Stimulated activated CD8-positive, alpha-beta memory T cell treated with anti-CD3 and anti-CD28 coated beads, Interleukin-12 subunit alpha, Interleukin-12 subunit beta, amount 100 ng/mL, for 24 hours (primary cell): ENCODE measurements at regions not wholly inside any gene's neighbourhood (a gene's known extent, or its start where the extent isn't known, plus 50 kb on each side); places are given as distances from the start of the nearest gene placed in this dataset.

Experiments used
- DNase-seq: peaks from one replicate; pipeline ENCODE4 v3.0.0-alpha.2; 2020; ENCODE audit errors: extremely low read depth

DNA sequence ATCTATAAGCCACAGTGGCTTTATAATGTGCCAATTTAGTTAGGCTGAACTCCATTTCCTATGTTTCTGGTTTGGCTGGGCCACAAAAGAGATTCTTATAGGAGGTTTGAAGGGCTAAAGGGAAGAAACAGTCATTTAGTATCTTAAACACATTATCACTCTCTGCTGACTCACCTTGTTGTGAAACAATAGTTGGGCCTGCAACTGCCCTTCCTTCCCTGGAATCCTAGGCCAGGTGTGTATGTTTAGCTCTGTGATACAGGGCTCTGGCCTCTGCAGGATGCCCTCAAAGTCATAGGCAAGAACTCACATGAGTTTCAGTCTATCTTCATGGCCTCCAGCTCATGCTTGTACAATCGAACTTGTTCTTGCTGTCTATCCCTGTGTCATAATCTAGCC lies 400.0 kb upstream of the CELF4 start:
- no peak for DNase-seq

DNA sequence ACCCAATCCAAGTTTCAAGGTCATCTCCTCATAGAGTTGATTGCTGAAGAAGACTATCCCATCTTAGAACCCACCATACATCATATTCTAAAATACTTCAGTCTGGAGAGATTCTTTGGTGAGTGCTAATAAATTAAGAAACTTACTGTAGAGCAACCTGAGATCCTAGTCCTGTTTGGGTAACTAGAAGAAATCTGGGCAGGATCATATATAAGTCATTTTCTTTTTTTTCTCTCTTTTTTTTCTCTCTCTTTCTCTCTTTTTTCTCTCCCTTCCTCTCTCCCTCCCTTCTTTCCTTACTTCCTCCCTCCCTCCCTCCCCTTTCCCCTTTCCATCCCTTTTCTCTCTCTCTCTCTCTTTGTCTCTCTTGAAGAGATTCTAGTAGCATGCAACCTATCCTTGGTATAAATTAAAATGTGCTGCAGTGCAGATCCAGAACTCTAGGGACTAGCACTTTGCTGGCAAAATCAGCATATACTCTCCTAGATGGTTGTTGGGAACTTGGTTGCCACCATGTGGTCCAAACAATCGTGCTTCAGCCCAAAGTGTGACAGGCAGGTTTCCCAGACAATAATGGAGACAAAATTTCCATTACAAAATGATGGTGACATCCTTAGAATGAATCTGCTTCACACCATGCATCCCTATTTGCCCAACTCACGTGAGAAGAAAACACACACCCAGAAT lies 399.4 kb upstream of the CELF4 start:
- no peak for DNase-seq

DNA sequence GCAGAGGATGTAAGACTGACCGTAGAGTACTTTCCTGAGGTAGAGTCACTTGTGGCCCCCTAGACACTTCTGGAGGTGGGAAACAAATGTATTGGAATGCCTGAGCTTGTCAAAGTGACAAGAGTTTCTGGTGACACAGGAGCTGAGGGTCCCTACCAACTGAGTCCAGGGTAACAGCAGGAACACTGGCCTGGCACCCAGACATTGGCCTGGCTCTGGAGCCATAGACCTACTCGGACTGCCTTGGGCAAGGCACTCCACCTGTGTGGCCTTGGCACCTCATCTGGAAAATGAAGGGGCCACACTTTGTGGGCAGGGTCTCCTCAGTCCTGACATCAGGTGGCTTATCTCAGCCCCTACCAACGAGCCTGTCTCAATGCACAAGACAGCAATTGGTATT lies 398.2 kb upstream of the CELF4 start:
- DNase-seq: no peak

DNA sequence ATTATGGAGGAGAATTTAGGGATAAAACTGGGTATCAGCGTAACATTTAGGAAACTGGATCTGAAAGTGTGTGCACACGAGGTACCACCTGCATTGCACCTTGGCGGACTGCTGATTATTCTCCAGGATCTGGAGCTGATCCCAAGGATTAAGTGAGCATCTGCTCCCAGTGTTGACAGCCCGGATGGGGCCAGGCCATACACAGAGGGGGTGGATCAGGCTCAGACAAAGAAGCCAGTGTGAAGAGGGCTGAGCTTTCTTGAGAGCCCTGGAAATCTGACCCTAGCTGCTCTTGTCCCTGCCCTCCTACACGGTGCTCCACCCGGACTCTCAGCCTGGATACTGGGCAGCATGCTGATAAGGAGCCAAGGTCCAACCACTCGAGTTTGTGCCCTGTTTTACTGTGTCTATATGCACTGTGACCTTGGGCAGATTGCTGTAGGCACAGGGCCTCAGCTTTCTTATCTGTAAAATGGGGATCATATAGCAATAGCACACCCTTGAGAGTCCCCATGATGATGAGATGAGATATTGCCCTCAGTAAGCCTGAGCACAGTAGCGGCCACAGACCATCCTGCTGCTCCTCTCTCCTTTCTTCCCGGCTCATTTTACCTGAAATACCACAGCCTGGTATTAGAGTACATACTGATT lies 396.8 kb upstream of the CELF4 start:
- no peak for DNase-seq

DNA sequence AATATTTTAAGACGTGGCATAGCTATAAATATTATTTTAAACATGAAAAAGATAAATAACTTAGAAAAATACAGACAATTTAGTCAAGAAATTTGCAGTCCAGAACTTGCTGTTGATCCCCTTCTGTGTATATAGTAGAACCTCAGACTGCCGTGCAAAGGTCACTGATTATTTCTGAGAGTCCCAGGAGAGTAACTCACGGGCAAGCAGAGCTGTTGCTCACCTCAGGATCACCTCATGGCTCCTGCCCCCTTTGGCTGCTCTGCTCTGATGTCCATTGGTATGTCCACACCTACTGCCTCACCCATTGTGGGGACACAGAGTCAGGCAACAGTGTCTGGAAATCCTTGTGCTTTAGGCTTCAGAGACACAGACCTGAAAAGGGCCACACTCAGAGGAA lies 392.9 kb upstream of the CELF4 start:
- DNase-seq: no peak

DNA sequence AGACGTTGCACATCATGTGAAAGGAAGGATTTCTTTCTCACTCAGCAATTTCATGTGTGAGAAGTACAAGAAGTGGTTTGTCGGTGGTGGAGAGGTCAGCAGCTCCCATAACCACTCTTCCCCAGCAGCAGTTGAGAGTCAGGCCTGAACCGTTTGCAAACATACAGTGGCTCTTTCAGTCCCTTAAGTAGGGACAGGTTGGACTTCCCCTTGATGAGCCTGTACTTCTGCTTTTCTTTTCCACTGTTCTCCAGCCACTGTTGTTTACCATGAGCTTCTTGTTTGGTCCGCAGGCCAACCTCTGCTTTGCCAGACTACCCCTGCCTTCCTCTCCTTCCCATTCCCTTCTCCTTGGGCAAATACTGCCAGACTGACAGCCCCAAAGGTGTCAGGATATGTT lies 391.3 kb upstream of the CELF4 start:
- DNase-seq: no peak

DNA sequence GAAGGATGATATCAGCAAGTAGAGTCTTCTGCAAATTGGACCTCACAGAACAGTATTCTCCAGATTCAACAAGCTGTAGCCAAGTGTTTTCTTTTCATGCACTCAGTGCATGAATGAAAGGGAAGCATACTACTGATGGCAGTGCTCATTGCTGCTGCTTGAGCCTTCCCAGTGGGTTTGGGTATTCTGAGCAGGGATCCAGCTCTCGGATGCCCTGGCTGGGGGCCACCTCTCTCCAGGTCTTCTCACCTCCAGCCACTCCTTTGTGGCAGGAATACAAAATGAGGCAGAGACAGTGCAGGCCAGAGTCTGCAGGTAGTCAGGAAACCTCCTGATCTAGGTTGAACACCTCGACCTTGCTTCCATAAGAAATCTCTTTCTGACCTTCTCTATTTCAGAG lies 390.4 kb upstream of the CELF4 start:
- DNase-seq: no peak

DNA sequence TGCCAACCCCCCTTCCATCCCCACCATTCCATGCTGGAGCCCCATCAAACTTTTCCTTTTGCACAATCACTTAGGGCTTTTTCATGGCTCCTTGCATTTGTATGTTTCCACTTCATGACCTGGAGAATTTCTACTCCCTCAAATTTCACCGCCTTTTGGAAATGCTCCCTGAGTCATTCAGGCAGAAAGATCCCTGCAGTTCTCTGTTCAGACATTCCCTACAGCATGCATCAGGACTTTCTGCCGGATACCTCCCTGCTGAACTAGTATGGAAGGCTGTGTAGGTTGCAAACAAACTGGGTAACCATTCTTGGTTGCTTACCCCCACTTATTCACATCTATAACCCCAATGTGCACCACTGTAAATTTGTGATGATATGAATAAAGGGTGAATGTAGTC lies 389.6 kb upstream of the CELF4 start:
- DNase-seq: no peak

DNA sequence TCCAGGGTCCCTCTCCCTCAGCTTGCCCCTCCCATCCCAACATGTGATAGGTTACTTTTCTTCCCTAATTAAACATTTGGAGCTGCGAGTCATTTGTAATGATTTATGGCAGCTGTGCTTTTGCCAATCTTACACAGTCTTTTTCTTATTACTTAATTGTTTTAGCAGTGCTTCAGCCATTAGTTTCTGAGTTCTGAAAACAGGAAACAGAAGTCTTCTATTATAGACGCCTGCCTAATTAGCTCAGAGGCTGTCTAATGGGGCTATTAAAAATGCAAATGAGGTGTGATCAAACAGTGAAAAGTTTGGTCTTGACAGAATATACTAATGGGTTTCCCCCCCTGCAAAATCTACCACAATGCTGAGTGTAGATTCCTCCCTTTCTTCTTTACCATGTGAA lies 388.3 kb upstream of the CELF4 start:
- no peak for DNase-seq

DNA sequence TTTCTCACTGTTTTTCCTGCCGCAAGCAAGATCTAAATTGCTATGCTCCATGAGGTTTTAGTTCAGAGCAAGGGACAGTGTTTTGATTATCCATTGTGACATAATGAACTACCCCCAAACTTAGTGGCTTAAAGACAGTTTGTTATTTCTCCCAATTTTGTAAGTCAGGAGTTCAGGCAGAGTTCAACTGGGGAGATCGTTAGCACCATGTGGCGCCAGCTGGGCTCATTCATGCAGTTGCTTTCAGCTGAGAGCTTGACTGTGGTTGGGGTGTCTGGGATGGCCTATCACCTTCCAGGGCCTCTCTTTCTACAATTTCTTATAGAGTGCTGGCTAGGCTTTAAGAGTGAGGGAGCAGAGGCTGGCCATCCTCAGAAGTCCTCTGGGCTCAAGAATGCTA lies 382.9 kb upstream of the CELF4 start:
- no peak for DNase-seq

DNA sequence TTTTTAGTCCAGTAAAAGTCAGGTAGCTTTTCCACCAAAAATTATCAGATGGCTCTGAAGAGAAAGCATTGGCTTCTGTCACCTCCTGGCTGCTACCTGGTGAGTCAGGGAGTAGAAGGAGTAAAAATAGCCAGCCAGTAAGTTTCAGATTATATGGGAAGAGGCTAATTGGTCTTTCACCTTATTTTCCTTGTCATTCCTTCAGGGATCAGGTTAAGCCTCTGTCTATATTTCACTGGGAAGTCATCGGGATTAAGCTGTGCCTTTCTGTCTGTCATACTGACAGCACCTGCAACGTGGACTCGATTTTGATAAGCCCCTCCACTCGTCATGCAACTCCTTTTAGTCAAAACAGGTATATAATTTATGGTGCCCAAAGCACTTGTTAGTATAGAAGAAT lies 380.7 kb upstream of the CELF4 start:
- no peak for DNase-seq

DNA sequence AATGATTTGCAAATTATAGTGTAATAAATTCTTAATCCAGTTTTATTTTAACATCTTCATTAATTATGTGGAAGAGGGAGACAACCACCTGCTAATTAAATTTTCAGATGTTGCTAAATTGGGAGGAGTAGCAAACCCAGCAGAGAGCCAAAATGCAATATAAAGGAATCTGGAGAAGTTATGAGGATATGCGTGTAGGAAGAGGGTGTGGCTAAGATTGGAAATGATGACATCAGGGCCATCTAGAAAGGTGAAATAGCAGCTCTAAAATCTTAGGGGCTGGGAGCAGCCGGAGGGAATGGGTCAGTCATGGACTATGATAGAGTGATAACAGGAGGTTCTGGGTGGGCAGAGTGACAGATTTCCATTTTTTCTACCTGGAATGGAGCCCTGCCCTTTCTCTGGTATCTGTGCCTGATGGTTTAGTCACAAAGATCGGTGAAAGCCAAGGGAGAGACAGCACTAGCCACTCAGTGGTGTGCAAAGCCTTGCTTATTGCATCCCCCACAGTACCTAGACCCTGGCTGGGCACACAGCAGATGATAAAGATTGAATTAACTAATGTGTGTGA lies 379.2 kb upstream of the CELF4 start:
- DNase-seq: no peak

DNA sequence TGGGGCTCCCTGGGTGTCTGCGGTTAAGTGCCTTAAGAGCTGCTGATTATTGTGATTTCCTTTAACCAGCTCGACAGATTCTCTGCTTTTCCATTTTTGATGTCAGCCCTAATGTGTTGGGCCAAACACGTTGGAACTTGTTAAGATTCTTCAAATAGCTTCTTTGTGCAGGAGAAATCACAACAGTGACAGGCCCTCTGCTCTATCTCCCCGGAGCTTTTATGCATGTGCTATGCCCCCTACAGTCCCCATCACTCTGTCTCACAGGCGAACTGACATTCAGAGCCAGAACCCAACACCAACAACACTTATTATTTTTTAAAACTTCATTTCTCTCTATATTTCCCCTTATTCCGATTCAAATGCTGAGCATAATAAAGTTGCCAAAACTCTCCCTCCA lies 371.7 kb upstream of the CELF4 start:
- no peak for DNase-seq

DNA sequence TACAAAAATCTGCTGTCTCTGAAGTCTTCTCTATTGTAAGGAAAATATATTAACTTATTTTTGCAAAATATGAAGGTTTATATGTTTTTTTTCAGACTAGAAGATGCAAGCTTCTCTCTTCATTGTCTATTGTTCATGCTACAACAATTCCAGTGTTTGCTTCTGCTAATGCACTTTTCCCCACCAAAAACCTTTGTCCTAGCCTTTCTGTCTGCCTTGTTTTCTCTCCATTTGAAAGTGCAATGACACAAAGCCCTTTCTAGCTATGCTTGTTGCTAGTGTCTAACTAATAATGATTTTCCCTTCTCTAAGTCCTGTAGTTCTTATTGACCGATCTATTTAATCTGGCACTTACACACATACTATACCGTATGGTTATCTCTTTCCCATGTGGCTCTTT lies 369.5 kb upstream of the CELF4 start:
- DNase-seq: no peak

DNA sequence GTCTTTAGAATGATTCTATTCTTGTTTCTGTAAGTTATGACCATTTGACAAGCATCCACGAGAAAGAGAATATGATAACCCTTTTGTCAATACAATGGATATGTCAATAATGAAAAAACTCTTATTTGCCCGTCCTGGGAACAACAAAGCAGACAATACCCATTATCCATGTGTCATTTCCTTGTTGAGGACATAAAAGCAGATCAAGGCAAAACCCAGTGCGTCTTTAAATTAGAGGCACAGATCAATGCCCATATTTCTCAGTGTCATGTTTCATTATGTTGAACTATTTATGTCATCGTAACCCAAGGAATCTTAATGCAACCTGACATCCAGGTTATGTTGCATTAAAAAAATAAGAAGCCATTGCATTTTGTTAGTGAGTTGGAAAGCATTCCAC lies 365.0 kb upstream of the CELF4 start:
- DNase-seq: no peak

DNA sequence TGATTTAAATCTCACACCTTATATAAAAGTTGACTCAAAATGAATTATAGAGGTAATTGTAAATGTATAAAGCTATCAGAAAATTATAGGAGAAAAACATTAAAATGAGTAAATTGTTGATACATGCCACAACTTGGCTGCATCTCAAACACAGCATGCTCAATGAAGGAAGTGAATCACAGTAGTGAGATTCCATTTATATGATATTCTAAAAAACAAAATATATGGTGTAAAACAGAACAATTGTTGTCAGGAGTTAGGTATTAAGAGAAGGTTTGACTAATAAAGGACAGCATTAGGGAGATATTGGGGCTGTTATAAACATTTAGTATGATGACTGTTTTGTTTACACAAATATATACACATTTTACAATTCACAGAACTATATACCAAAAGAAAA lies 356.6 kb upstream of the CELF4 start:
- DNase-seq: no peak

DNA sequence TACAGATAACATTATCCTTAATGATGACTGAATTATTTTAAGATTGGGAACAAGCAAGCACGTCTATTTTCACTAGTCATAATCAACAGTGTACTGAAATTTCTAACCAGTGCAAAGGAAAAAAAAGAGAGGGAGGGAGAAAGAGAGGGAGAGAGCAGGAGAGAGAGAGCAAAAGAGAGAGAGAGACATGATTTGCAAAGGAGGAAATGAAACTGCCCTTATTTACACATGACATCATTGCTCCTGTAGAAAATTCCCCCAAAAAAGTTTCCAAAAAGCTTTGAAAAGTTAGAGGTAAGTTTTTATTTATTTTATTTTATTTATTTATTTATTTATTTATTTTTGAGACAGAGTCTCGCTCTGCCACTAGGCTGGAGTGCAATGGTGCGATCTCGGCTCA lies 355.3 kb upstream of the CELF4 start:
- no peak for DNase-seq

DNA sequence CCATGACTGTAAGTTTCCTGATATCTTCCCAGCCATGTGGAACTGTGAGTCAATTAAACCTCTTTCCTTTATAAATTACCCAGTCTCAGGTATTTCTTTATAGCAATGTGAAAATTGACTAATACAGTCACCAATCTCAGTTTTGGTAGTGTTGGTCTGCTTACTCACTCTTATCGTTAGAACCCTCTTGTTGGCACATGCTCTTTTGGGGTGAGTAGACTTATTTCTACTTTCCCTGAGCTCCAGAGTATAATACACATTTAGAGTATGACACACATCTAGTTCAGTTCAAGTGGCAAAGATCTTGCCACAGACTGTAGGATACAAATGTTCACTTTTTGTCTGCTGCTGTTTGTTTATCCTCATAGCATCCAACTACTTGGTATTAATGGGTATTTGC lies 347.5 kb upstream of the CELF4 start:
- no peak for DNase-seq

DNA sequence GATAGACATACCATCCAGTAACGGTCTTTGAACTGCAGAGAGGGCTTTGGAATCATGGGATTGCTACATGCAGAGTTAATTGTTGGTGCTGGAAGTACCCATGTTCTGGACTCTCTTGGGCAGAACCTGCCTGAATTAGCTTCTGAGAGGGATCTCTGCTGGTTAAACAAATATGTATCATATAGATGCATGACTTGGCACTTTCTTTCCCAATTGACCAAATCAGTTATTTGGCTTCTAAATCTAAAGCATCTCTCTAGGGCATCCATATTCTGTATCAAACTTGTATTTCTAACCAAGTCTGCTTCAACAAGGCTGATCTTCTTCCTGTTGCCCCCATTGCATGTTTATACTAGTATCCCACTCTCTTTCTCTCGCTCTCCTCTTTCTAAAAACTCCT lies 336.7 kb upstream of the CELF4 start:
- DNase-seq: no peak

DNA sequence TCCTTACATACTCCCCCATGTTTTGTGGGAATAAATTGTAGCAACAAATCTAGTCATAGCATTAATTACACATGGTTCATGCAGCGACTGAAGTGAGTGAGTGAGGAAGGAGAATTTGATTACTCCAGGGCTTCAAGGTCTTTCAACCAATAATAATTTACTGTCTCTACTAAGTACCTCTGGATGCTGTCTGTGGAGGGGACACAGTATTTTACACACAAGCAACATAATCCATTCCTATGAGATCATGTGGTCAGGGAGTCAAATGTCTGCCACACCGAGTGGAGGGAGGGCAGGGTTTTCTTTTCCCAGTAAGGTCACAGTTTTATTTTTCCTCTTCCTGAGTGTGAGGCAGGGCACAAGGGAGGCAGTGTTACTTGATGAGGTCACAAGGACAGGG lies 334.7 kb upstream of the CELF4 start:
- DNase-seq: no peak

DNA sequence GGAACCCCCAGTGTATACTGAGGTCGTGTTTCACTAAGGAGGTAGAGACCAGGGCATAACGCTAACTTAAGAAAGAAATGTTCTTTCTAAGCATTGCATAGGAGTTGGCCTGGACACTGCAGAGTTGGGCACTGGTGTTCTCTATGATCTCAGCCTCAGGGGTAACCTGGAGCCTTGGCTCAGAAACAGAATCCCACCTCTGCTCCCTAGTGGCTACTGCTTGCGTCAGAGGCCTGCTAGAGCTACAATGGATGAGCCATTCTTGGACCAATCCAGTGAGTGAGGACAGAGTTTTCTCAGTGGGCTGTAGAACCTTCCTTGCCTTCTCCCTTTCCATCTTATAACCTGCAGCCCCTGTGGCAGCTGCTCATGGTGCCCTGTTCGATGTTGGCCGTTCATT lies 324.4 kb upstream of the CELF4 start:
- no peak for DNase-seq

DNA sequence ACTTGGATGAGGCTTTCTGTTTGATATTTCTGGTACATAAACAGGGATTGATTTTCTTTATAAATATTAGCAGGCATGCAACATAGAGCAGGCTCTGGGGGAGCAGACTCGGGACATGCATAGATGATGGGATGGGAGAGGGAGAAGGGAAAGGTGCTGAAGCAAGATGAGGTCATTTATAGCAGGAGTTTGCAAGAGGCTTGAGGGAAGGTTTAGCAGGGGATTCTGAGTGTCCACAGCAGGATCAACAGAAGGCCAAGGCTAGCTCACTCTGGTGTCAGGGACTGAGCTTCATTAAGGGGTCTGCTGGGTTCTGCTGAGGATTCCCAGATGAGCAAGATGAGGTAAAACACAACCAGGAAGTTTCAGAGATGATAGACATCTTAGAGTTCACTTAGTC lies 309.1 kb upstream of the CELF4 start:
- DNase-seq: no peak

DNA sequence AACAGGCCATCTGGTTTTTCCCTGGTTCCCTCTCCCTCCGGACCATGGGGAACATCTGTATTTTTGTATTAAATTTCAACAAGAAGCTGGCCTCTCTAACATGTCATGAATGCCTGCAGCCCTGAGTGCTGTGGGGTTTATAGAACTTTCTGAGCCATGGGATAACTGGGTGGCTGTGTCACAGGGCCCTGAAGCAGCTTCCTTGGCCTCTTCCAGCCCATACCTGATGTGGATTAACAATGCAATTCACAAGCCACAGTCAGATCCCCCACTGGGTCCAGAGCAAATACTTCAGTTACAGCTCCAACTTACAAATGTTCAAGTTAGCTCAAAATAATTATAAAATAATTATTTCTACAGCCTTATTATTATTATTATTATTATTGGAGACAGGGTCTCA lies 307.8 kb upstream of the CELF4 start:
- no peak for DNase-seq

DNA sequence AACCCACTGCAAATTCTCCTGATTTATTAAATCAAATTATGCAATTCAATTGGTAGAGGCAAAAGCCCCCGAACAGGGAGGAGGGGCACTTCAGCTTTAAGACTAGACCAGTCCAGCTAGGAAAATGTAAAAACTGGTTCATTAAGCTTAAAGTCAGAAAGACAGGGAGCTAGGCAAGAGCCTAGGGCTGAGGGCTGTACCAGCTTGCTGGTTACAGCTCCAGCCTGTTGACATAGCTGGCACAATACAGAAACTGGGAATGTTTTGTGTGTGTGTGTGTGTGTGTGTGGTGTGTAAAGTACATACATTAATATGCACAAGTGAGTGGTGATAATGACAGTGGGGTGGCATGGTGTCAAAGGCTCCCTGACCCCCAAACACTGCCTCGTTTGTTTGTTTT lies 307.0 kb upstream of the CELF4 start:
- no peak for DNase-seq
